ENCODE measurements at regions not wholly inside any gene's neighbourhood (a gene's known extent, or its start where the extent isn't known, plus 50 kb on each side); places are given as distances from the start of the nearest gene placed in this dataset.

DNA sequence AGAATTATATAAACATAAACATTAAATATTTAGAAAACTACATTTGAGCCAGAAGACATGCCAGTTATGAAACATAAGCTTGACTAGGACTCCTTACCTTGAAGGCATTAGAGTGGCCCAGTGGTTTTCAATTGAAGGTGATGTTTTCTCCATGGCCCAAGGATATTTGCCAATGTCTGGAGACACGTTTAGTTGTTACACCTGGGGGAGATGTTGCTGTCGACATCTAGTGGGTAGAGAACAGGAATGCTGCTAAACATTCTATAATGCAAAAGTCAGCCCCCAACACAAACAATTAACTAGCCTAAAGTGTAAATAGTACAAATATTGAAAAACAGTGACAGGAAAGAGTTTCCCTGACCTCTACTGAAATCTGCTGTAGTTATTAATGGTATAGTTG is 200.9 kb upstream of the HS3ST5 start:
- H3K4me3 ChIP-seq (replicated peaks; ENCODE audit: low read depth, low read length): no peak overlapping the region
- no peak for DNase-seq (ENCODE audit: extremely low read depth, insufficient read length)
- TF ChIP-seq, protein P1, sequence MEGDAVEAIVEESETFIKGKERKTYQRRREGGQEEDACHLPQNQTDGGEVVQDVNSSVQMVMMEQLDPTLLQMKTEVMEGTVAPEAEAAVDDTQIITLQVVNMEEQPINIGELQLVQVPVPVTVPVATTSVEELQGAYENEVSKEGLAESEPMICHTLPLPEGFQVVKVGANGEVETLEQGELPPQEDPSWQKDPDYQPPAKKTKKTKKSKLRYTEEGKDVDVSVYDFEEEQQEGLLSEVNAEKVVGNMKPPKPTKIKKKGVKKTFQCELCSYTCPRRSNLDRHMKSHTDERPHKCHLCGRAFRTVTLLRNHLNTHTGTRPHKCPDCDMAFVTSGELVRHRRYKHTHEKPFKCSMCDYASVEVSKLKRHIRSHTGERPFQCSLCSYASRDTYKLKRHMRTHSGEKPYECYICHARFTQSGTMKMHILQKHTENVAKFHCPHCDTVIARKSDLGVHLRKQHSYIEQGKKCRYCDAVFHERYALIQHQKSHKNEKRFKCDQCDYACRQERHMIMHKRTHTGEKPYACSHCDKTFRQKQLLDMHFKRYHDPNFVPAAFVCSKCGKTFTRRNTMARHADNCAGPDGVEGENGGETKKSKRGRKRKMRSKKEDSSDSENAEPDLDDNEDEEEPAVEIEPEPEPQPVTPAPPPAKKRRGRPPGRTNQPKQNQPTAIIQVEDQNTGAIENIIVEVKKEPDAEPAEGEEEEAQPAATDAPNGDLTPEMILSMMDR (IDR thresholded peaks at IDR 0.05; ENCODE audit: insufficient read depth, low read length, poor library complexity, severe bottlenecking): no peak
- H3K27me3 ChIP-seq (replicated peaks; ENCODE audit: control insufficient read depth, insufficient read depth, low read length): no peaks in the 10 kb centered on the region
- H3K36me3 ChIP-seq (ENCODE audit: control insufficient read depth, insufficient read depth, low read length): no peaks in the 10 kb centered on the region

DNA sequence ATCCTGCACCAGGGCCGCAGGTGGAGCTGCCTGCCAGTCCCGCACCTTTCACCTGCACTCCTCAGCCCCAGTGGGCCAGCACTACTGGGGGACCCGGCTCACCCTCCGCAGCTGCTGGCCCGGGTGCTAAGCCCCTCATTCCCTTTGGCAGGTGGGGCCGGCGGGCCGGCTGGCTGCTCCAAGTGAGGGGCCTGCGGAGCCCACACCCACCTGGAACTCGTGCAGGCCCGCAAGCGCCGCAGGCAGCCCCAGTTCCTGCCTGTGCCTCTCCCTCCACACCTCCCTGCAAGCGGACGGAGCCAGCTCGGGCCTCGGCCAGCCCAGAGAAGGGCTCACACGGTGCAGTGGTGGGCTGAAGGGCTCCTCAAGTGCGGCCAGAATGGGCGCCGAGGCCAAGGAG is 199.0 kb upstream of the HS3ST5 start:
- TF ChIP-seq, protein P1 (IDR thresholded peaks at IDR 0.05; ENCODE audit: insufficient read depth, low read length, poor library complexity, severe bottlenecking): no peak
- Histone ChIP-seq H3K27me3 (replicated peaks; ENCODE audit: control insufficient read depth, insufficient read depth, low read length) (no peaks in the 10 kb centered on the region), H3K36me3 (ENCODE audit: control insufficient read depth, insufficient read depth, low read length) (no peaks in the 10 kb centered on the region), H3K4me3 (replicated peaks; ENCODE audit: low read depth, low read length) (no peak overlapping the region)
- DNase-seq (ENCODE audit: extremely low read depth, insufficient read length): no peak

DNA sequence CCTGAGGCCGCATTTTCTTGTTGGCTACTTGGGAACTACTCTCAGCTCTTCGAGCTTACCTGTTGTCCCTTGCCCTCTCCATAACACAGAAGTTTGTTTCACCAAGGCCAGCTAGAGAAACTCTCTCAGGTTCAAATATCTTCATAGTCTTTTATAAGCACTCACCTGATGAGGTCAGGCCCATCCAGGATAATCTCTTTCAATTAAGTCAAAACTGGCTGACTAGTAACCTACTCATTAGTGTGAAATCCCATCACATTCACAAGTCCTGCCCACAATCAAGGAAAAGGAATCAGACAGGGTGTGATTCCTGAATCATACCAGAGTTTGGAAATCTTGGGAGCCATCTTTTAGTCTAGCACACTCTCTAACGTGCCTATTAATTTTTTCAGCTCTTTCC is 195.2 kb upstream of the HS3ST5 start:
- Histone ChIP-seq H3K4me3 (replicated peaks; ENCODE audit: low read depth, low read length) (no peak overlapping the region), H3K27me3 (replicated peaks; ENCODE audit: control insufficient read depth, insufficient read depth, low read length) (no peaks in the 10 kb centered on the region), H3K36me3 (ENCODE audit: control insufficient read depth, insufficient read depth, low read length) (no peaks in the 10 kb centered on the region)
- TF ChIP-seq, protein P1 (IDR thresholded peaks at IDR 0.05; ENCODE audit: insufficient read depth, low read length, poor library complexity, severe bottlenecking): no peak
- DNase-seq (ENCODE audit: extremely low read depth, insufficient read length): no peak

DNA sequence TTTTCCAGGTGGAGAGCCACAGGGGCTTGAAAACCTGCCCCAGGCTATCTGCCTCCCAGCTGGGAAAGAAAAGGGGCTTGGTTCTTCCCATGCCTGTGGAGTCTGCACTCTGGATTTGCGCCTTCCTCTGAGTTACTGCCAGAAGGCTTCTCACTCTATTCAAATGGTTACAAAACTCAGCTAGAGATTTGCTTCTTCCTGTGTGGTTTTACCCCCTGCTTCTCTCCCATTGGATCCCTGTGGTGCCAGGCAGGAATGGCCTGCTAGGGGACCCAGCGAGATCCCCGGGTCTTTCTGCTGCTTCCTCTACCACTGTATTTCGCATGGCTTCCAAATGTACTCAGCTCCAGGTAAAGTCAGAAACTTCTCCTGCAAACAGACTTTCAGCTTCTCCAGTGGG is 192.0 kb upstream of the HS3ST5 start:
- no peaks in the 10 kb centered on the region for H3K36me3 ChIP-seq (ENCODE audit: control insufficient read depth, insufficient read depth, low read length)
- TF ChIP-seq, protein P1 (IDR thresholded peaks at IDR 0.05; ENCODE audit: insufficient read depth, low read length, poor library complexity, severe bottlenecking): no peak
- H3K4me3 ChIP-seq (replicated peaks; ENCODE audit: low read depth, low read length): no peak overlapping the region
- no peaks in the 10 kb centered on the region for H3K27me3 ChIP-seq (replicated peaks; ENCODE audit: control insufficient read depth, insufficient read depth, low read length)
- DNase-seq (ENCODE audit: extremely low read depth, insufficient read length): no peak

DNA sequence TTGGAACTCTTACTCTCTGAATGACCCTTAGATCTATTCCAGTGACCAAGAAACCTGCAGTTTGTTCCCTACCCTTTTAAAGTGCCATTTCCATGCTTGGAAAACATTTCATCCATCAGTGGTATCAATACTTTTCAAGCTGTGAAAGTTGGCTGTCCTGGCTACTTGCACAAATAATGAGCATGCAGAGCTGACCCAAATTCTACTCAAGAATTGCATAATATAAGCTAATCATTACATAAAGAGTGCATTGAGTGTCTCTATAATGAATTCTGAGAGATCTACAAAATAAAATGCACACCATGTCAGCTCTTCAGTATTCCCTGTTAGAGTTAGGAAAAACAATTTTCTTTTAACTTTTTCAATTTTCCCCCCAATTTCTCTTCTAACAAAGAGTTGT is 181.3 kb upstream of the HS3ST5 start:
- TF ChIP-seq, protein P1 (IDR thresholded peaks at IDR 0.05; ENCODE audit: insufficient read depth, low read length, poor library complexity, severe bottlenecking): no peak
- Histone ChIP-seq H3K4me3 (replicated peaks; ENCODE audit: low read depth, low read length) (no peak overlapping the region), H3K27me3 (replicated peaks; ENCODE audit: control insufficient read depth, insufficient read depth, low read length) (no peaks in the 10 kb centered on the region), H3K36me3 (ENCODE audit: control insufficient read depth, insufficient read depth, low read length) (no peaks in the 10 kb centered on the region)
- DNase-seq (ENCODE audit: extremely low read depth, insufficient read length): no peak

DNA sequence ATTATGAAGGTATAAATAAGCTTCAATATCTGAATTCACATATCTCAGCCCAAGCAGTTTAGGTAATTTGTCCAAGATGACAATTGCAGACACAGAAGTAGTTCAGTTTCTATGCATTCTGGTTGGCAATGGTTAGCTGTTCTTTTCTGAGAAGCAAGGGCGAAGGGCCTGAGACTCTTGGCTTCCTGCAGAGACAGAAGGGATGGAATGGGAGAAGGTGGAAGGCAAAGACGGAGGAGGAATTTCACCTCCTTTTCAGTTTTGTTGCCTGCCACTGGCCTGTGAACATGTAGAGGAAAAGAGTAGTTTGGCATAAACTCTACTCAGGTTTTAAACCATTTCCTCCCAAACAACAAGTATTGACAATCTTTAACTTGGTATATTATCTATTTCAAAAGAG is 180.7 kb upstream of the HS3ST5 start:
- no peak for DNase-seq (ENCODE audit: extremely low read depth, insufficient read length)
- H3K27me3 ChIP-seq (replicated peaks; ENCODE audit: control insufficient read depth, insufficient read depth, low read length): no peaks in the 10 kb centered on the region
- TF ChIP-seq, protein P1 (IDR thresholded peaks at IDR 0.05; ENCODE audit: insufficient read depth, low read length, poor library complexity, severe bottlenecking): no peak
- no peaks in the 10 kb centered on the region for H3K36me3 ChIP-seq (ENCODE audit: control insufficient read depth, insufficient read depth, low read length)
- no peak overlapping the region for H3K4me3 ChIP-seq (replicated peaks; ENCODE audit: low read depth, low read length)
